HCT116 (cell line): ENCODE measurements at regions not wholly inside any gene's neighbourhood (a gene's known extent, or its start where the extent isn't known, plus 50 kb on each side); places are given as distances from the start of the nearest gene placed in this dataset.

Experiments used
- EGR1 ChIP-seq: IDR thresholded peaks from 2 replicates; pipeline ENCODE4 v1.6.1; 2012; ENCODE audit warnings: low read depth
- ELF1 ChIP-seq: IDR thresholded peaks from 2 replicates; pipeline ENCODE4 v1.6.1; 2012; ENCODE audit warnings: low read depth, borderline replicate concordance
- JUND ChIP-seq: IDR thresholded peaks from 2 replicates; pipeline ENCODE4 v1.6.1; 2012
- TF ChIP-seq, protein P1 (sequence below), 3 experiments: fragments of 200-600 bp in 1 of 3; sonication (generic) in 1 of 3; IDR thresholded peaks in 2 of 3; conservative IDR thresholded peaks in 1 of 3; 2 replicates each; pipeline ENCODE4 v1.5.1; 2012 to 2017; ENCODE audit warnings: low read depth in 2 of 3, low read length in 2 of 3, antibody characterized with exemption in 1 of 3, borderline replicate concordance in 1 of 3, control low read depth in 1 of 3, mild to moderate bottlenecking in 1 of 3, mixed read lengths in 1 of 3, mixed run types in 1 of 3, moderate library complexity in 1 of 3; ENCODE audit not compliant: insufficient read depth in 1 of 3

DNA sequence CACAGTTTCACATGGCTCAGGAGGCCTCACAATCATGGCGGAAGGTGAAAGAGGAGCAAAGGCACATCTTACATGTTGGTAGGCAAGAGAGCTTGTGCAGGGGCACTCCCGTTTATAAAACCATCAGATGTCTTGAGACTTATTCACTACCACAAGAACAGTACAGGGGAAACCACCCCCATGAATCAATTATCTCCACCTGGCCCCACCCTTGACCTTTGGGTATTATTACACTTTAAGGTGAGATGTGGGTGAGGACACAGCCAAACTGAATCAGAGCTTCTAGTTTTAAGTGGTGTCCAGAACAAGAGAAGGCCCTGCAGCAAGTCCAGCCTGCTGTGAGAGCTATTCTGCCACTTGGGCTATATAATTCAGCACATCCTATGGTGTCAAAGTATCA lies 493.7 kb downstream of the ETS1 start:
- TF ChIP-seq EGR1, result no peak
- TF ChIP-seq ELF1, result no peak
- TF ChIP-seq, protein P1, sequence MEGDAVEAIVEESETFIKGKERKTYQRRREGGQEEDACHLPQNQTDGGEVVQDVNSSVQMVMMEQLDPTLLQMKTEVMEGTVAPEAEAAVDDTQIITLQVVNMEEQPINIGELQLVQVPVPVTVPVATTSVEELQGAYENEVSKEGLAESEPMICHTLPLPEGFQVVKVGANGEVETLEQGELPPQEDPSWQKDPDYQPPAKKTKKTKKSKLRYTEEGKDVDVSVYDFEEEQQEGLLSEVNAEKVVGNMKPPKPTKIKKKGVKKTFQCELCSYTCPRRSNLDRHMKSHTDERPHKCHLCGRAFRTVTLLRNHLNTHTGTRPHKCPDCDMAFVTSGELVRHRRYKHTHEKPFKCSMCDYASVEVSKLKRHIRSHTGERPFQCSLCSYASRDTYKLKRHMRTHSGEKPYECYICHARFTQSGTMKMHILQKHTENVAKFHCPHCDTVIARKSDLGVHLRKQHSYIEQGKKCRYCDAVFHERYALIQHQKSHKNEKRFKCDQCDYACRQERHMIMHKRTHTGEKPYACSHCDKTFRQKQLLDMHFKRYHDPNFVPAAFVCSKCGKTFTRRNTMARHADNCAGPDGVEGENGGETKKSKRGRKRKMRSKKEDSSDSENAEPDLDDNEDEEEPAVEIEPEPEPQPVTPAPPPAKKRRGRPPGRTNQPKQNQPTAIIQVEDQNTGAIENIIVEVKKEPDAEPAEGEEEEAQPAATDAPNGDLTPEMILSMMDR (IDR thresholded peaks at IDR 0.05 in 2 of 3, conservative IDR thresholded peaks at IDR 0.05 in 1 of 3; ENCODE audit: borderline replicate concordance in 1 of 3, insufficient read depth in 1 of 3, low read depth in 2 of 3, low read length in 2 of 3), result no peak
- TF ChIP-seq JUND, result no peak
